WTC11 (cell line): ENCODE measurements at regions not wholly inside any gene's neighbourhood (a gene's known extent, or its start where the extent isn't known, plus 50 kb on each side); places are given as distances from the start of the nearest gene placed in this dataset.

Experiments used
- ATAC-seq: fragments of 200-7000 bp; cut with Tn5 transposase; 2 replicates; pipeline ENCODE4 v1.10.0; 2021; ENCODE audit warnings: mild to moderate bottlenecking, moderate library complexity
- CTCF ChIA-PET: fragments of 300-600 bp; sonication (Branson Sonifier 250); formaldehyde crosslinking; loops from one replicate; lab custom pipeline; 2021; ENCODE audit warnings: antibody characterized with exemption; lab: Charles Lee
- POLR2A ChIA-PET: fragments of 350-600 bp; sonication (Branson Sonifier 250); formaldehyde crosslinking; loops from one replicate; lab custom pipeline; 2021; ENCODE audit warnings: antibody characterized with exemption; lab: Charles Lee
- DNase-seq: peaks from one replicate; pipeline ENCODE4 v3.0.0; 2021; ENCODE audit warnings: low spot score
- H3K27ac Mint-ChIP-seq: 2 replicates; pipeline ENCODE4 v1.8.0; 2021; ENCODE audit warnings: mixed read lengths
- H3K27me3 Mint-ChIP-seq: 2 replicates; pipeline ENCODE4 v1.8.0; 2021; ENCODE audit warnings: low read depth, mild to moderate bottlenecking, moderate library complexity, mixed read lengths
- H3K36me3 Mint-ChIP-seq: 2 replicates; pipeline ENCODE4 v1.8.0; 2021; ENCODE audit warnings: mixed read lengths
- H3K4me1 Mint-ChIP-seq: 2 replicates; pipeline ENCODE4 v1.8.0; 2022; ENCODE audit warnings: mixed read lengths
- H3K4me3 Mint-ChIP-seq: 2 replicates; pipeline ENCODE4 v1.8.0; 2021; ENCODE audit warnings: mild to moderate bottlenecking, moderate library complexity, mixed read lengths
- H3K9me3 Mint-ChIP-seq: 2 replicates; pipeline ENCODE4 v1.8.0; 2021; ENCODE audit warnings: mixed read lengths
- EMX1 ChIP-seq: fragments of 250-450 bp; sonication (Bioruptor Pico); IDR thresholded peaks from 2 replicates; pipeline ENCODE4 v1.8.0; 2021; ENCODE audit warnings: mild to moderate bottlenecking
- GABPB1 ChIP-seq: sonication (generic); formaldehyde crosslinking; IDR thresholded peaks from 2 replicates; pipeline ENCODE4 v1.8.1; 2023; ENCODE audit warnings: mild to moderate bottlenecking, missing genetic modification reagents
- NFE2L1 ChIP-seq: sonication (generic); formaldehyde crosslinking; IDR thresholded peaks from 2 replicates; pipeline ENCODE4 v1.8.1; 2023; ENCODE audit warnings: missing genetic modification reagents
- TF ChIP-seq, protein P1 (sequence below): sonication (generic); formaldehyde crosslinking; IDR thresholded peaks from 2 replicates; pipeline ENCODE4 v1.8.1; 2022; ENCODE audit warnings: missing genetic modification reagents, borderline replicate concordance
- TF ChIP-seq, protein P2 (sequence below): fragments of 250-450 bp; sonication (Bioruptor Pico); IDR thresholded peaks from 2 replicates; pipeline ENCODE4 v1.8.0; 2021; ENCODE audit warnings: mild to moderate bottlenecking
- TF ChIP-seq, protein P3 (sequence below): sonication (generic); formaldehyde crosslinking; IDR thresholded peaks from 2 replicates; pipeline ENCODE4 v1.8.0; 2022; ENCODE audit warnings: mild to moderate bottlenecking, missing genetic modification reagents
- TF ChIP-seq, protein P4 (sequence below): sonication (generic); formaldehyde crosslinking; IDR thresholded peaks from 2 replicates; pipeline ENCODE4 v1.8.1; 2023; ENCODE audit warnings: mild to moderate bottlenecking, missing genetic modification reagents, moderate library complexity
- TF ChIP-seq, protein P5 (sequence below): sonication (generic); formaldehyde crosslinking; conservative IDR thresholded peaks from 2 replicates; pipeline ENCODE4 v1.8.1; 2022; ENCODE audit warnings: mild to moderate bottlenecking, missing genetic modification reagents
- TF ChIP-seq, protein P6 (sequence below): sonication (generic); formaldehyde crosslinking; IDR thresholded peaks from 2 replicates; pipeline ENCODE4 v1.8.1; 2023; ENCODE audit warnings: mild to moderate bottlenecking, missing genetic modification reagents
- TF ChIP-seq, protein P7 (sequence below): sonication (generic); formaldehyde crosslinking; IDR thresholded peaks from 2 replicates; pipeline ENCODE4 v1.8.1; 2022; ENCODE audit warnings: low read depth, mild to moderate bottlenecking, moderate library complexity, missing genetic modification reagents, borderline replicate concordance

DNA sequence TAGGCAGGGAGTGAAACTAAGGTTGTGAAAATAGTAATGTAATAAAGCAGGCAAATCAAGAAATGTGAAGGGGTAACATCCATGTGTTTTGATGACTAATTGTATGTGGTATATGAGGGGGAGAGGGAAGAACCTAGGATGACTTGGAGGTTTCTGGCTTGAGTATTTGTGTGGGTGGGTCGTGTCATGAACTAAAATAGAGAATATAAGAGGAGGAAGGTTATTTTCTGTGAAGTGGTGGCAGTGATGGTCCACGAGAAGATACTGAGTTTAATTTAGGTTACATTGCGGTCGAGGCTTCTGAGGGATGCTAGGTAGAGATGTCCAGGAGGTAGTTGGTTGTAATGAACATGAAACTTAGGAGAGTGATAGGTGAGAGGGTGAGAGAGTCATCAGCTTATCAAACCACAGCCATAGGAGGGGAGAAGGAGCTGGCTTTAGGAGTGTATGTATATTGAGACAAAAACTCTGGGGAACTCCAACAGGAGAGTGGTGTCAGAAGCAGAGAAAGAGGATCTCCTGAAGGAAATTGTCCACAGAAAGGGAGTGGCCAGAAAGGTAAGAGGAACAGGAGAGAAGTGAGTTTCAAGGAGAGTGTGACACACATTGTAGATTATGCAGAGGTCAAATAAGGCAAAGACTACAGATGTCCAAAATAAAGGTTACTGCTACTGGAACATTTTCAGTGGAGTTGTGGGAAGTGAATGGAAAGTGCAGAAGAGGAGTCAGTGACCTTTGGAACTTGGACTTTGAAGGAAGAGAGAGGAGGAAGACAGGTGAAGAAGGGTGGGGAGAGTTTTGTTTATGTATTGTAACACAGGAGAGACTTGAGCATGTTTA, 89.0 kb upstream of the MACF1 start (continued):
- TF ChIP-seq, protein P1, sequence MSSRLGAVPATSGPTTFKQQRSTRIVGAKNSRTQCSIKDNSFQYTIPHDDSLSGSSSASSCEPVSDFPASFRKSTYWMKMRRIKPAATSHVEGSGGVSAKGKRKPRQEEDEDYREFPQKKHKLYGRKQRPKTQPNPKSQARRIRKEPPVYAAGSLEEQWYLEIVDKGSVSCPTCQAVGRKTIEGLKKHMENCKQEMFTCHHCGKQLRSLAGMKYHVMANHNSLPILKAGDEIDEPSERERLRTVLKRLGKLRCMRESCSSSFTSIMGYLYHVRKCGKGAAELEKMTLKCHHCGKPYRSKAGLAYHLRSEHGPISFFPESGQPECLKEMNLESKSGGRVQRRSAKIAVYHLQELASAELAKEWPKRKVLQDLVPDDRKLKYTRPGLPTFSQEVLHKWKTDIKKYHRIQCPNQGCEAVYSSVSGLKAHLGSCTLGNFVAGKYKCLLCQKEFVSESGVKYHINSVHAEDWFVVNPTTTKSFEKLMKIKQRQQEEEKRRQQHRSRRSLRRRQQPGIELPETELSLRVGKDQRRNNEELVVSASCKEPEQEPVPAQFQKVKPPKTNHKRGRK (CRISPR knock-in tag): no peak
- TF ChIP-seq, protein P2, sequence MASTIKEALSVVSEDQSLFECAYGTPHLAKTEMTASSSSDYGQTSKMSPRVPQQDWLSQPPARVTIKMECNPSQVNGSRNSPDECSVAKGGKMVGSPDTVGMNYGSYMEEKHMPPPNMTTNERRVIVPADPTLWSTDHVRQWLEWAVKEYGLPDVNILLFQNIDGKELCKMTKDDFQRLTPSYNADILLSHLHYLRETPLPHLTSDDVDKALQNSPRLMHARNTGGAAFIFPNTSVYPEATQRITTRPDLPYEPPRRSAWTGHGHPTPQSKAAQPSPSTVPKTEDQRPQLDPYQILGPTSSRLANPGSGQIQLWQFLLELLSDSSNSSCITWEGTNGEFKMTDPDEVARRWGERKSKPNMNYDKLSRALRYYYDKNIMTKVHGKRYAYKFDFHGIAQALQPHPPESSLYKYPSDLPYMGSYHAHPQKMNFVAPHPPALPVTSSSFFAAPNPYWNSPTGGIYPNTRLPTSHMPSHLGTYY (CRISPR knock-in tag): no peak
- TF ChIP-seq EMX1 (CRISPR knock-in tag): no peak

DNA sequence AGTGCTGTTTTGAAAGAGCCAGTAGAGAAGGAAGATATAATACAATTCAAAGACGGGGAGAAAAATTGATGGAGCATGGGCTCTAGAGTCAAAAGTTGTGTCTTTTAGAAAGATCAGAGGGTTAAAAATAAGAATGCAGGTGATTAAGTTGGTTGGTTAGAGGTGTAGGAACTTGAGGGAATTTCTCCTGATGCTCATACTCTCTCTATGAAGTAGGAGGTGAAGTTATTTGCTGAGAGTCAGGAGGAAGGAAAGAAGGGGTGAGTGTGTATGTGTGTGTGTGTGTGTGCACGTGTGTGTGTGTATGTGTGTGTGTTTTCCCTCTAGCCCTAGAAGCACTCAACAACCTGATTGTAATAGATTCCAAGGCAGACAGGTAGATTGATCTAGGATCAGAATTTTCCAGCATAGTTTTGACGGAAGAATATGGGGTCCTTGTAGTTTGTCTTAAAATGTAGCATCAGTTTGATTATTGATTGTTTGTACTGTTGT, 88.3 kb upstream of the MACF1 start:
- no peak for TF ChIP-seq GABPB1 (CRISPR knock-in tag)
- TF ChIP-seq NFE2L1: no peak
- TF ChIP-seq, protein P3, sequence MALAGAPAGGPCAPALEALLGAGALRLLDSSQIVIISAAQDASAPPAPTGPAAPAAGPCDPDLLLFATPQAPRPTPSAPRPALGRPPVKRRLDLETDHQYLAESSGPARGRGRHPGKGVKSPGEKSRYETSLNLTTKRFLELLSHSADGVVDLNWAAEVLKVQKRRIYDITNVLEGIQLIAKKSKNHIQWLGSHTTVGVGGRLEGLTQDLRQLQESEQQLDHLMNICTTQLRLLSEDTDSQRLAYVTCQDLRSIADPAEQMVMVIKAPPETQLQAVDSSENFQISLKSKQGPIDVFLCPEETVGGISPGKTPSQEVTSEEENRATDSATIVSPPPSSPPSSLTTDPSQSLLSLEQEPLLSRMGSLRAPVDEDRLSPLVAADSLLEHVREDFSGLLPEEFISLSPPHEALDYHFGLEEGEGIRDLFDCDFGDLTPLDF: no peak
- TF ChIP-seq, protein P4, sequence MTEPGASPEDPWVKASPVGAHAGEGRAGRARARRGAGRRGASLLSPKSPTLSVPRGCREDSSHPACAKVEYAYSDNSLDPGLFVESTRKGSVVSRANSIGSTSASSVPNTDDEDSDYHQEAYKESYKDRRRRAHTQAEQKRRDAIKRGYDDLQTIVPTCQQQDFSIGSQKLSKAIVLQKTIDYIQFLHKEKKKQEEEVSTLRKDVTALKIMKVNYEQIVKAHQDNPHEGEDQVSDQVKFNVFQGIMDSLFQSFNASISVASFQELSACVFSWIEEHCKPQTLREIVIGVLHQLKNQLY (CRISPR knock-in tag): no peak
- TF ChIP-seq, protein P5, sequence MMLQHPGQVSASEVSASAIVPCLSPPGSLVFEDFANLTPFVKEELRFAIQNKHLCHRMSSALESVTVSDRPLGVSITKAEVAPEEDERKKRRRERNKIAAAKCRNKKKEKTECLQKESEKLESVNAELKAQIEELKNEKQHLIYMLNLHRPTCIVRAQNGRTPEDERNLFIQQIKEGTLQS (CRISPR knock-in tag): no peak
- TF ChIP-seq, protein P6, sequence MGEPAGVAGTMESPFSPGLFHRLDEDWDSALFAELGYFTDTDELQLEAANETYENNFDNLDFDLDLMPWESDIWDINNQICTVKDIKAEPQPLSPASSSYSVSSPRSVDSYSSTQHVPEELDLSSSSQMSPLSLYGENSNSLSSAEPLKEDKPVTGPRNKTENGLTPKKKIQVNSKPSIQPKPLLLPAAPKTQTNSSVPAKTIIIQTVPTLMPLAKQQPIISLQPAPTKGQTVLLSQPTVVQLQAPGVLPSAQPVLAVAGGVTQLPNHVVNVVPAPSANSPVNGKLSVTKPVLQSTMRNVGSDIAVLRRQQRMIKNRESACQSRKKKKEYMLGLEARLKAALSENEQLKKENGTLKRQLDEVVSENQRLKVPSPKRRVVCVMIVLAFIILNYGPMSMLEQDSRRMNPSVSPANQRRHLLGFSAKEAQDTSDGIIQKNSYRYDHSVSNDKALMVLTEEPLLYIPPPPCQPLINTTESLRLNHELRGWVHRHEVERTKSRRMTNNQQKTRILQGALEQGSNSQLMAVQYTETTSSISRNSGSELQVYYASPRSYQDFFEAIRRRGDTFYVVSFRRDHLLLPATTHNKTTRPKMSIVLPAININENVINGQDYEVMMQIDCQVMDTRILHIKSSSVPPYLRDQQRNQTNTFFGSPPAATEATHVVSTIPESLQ (CRISPR knock-in tag): no peak
- TF ChIP-seq, protein P7, sequence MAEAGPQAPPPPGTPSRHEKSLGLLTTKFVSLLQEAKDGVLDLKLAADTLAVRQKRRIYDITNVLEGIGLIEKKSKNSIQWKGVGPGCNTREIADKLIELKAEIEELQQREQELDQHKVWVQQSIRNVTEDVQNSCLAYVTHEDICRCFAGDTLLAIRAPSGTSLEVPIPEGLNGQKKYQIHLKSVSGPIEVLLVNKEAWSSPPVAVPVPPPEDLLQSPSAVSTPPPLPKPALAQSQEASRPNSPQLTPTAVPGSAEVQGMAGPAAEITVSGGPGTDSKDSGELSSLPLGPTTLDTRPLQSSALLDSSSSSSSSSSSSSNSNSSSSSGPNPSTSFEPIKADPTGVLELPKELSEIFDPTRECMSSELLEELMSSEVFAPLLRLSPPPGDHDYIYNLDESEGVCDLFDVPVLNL (CRISPR knock-in tag): no peak
- TF ChIP-seq, protein P1 (CRISPR knock-in tag): no peak
- Mint-ChIP-seq H3K27ac (no peak overlapping the region), H3K36me3 (peaks cover 9% of the 10 kb centered on the region), H3K4me1 (peaks cover 12% of the 10 kb centered on the region), H3K9me3 (no peaks in the 10 kb centered on the region), H3K4me3 (no peak overlapping the region), H3K27me3 (no peaks in the 10 kb centered on the region)
- CTCF ChIA-PET: interaction anchor here (0.9 to 4.5 kb wide), 2 partner anchors 17 to 76 kb away, joined by 3 to 22 read pairs; no protein-coding TSS in a partner anchor
- POLR2A ChIA-PET: no interaction called here
- DNase-seq: no peak
- ATAC-seq: no peak
